Limb (tissue), 2 donors: ENCODE measurements at regions not wholly inside any gene's neighbourhood (a gene's known extent, or its start where the extent isn't known, plus 50 kb on each side); places are given as distances from the start of the nearest gene placed in this dataset.
"Not testable (repeated sequence)": the region's sequence is repeated elsewhere in the genome, so short reads cannot be mapped to it uniquely, and the experiment has no call there.

ENCODE experiments used
- DNase-seq, 2 donors: peaks; one replicate each; pipeline ENCODE4 v3.0.0-alpha.2; 2016; ENCODE audit errors: extremely low spot score in 2 of 2

DNA sequence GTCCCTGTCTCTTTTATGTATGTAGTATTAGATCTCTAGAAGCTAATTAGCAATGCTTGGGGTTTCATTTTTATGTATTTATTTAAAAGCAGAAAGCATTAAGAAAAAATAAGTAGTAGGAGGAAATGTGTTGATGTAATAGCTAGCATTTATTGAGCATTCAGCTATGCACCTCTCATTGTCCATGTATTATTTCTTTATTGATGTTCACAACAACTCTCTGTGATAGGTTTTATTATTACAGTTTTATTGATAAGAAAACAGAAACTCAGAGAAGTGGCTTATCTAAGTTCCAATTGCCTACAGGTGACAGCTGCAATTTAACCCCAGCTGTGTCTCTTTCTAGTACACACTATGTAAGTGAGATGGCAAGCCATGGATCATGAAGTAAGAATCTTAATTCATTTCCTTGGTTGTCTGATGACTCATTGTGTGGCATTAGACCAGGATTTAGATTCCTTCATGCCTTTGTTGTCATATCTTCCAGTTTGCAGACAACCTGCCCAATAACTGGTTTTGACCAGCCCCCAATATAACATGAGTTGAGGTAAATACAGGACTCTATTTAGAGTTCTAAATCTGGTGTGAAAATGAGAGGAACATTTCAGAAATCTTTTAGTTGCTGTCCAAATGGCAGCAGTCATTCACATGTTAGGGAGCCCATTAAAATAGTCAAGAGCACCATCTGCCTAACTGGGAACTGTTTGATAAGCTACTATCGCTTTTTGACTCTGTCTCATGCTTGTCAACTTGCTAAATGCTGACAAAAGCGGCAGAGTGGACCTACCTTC, 170.8 kb upstream of the PHACTR1 start:
- DNase-seq = no peak

DNA sequence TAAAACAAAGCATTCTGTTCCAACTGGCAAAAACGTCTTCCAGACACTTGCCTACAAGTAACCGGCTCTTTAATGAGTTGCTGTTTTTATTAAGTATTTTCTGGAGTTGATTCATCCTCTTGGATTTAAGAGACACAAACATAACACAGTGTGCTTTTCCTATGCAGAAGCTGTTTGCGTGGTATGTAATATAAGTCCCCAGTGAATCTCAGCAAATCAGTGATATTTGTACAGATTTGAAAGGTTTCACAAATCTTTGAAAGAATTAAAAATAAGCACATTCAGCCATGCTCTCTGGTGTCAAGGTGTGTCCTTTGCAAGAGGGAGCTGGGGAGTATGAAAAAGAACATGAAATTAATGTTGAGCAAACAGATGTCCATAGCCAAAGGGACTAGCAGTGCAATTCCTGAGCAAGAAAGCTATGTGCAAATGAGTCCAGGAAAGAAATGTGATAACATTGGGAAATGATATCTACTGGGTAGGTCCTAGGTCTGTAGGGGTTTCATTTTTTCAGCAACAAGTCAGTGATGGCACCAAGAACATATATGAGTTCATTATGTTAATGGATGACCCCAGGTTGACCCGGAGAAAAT, 170.1 kb upstream of the PHACTR1 start:
- no peak for DNase-seq

DNA sequence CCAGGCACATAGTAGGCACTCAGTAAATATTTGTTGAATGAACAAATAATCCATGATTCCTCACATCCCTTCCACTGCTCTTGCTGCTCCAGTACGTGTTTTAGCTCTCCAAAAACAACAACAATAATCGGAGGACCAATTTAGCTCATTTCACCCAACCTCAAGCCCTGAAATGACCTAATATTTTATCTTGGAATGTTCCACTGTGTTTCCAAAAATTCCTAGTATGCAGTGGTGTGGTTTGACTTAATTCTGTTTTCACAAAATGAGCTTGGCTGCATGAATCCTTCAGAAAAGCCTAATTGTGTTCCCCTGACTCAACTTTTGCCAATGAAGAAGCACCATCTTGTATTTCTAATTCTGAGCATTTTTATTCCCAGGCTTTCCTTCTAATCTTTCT, 168.0 kb upstream of the PHACTR1 start:
- no peak for DNase-seq

DNA sequence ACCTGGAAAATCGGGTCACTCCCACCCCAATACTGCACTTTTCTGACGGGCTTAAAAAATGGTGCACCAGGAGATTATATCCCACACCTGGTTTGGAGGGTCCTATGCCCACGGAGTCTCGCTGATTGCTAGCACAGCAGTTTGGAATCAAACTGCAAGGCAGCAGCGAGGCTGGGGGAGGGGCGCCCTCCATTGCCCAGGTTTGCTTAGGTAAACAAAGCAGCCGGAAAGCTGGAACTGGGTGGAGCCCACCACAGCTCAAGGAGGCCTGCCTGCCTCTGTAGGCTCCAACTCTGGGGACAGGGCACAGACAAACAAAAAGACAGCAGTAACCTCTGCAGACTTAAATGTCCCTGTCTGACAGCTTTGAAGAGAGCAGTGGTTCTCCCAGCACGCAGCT, 167.1 kb upstream of the PHACTR1 start:
- DNase-seq = not testable (repeated sequence)

DNA sequence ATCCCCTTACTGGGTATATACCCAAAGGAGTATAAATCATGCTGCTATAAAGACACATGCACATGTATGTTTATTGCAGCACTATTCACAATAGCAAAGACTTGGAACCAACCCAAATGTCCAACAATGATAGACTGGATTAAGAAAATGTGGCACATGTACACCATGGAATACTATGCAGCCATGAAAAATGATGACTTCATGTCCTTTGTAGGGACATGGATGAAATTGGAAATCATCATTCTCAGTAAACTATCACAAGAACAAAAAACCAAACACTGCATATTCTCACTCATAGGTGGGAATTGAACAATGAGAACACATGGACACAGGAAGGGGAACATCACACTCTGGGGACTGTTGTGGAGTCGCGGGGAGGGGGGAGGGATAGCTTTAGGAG, 161.7 kb upstream of the PHACTR1 start:
- not testable (repeated sequence) for DNase-seq

DNA sequence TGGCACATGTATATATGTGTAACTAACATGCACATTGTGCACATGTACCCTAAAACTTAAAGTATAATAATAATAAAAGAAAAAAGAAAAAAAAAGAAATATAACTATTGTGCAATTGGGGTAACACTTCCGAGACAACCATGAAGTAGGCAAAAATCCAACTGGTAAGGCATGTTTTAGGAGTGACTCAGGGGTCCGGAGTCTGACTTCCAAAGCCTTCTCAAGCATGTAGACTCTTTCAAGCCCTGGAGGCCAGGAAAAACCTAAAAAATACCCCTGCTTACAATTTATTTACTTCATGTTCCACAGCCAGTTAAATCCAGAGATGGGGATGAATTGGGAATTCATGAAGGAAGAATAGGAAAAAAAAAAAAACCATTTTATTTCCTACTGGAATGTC, 161.3 kb upstream of the PHACTR1 start:
- no peak for DNase-seq

DNA sequence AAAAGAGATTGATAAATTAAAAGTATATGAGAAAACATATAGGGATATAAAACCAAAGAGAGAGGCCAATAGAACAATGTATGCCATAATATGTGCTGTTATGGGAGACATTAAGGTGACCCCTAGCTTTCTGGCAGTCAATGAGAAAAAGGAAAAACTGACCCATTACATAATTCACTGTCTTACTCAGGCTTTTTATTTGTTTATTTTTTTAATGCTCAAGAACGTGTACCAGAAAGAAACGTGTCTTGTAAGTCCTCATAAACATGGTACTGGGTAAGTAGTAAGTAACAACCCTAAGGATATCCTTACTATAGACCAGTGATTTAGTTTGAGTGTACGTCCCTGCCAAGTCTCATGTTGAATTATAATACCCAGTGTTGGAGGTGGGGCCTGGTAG, 160.8 kb upstream of the PHACTR1 start:
- no peak for DNase-seq

DNA sequence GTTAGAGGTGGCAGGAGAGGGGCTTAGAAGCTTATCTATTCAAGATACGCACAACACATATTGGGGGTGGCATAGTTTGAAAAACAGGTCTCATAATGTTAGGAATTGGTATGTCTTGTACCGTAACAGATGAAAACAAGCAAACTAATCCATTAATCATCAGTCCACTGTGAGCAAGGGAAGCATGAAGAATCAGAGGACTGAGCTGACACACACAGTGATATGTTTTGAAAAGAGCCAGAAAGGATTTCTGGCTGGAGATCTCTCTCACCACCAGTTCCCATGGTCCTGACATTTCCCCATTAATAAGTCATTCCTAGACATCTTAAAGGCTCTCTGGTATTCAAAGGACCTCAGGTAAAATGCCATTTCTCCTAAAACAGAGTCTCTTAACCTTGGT, 158.8 kb upstream of the PHACTR1 start:
- DNase-seq = no peak

DNA sequence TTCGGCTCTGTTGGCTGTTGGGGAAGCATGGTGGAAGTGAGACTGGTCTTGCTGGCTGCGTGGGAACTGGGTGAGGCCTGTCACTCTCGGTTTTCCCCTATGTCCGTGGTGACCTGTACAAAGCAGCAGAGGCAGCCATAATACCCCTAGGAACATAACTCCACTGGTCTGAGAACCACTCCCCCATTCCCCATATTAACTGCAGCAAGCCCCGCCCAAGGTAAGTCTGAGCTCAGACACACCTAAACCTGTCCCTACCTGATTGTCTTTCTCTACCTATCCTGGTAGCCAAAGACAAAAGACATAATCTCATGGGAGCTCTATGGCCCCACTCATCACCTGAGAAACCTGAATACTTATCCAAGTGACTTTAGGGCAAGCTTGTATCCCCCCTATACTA, 156.3 kb upstream of the PHACTR1 start:
- DNase-seq = no peak

DNA sequence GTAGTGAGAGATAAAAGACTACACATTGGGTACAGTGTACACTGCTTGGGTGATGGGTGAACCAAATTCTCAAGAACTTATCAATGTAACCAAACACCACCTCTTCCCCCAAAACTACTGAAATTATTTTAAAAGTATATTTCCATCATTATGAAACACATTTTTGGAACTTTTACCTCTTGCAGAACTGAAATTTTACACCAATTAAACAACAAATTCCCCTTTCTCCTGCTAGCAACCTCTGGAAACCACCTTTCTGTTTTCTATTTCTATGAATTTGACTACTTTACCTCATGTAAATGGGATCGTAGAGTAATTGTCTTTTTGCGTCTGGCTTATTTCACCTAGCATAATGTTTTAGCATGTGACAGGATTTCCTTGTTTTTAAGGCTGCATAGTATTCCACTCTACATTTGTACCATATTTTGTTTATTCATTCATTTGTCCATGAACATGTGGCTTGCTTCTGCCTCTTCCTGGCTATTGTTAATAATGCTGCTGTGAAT, 149.9 kb upstream of the PHACTR1 start:
- no peak for DNase-seq

DNA sequence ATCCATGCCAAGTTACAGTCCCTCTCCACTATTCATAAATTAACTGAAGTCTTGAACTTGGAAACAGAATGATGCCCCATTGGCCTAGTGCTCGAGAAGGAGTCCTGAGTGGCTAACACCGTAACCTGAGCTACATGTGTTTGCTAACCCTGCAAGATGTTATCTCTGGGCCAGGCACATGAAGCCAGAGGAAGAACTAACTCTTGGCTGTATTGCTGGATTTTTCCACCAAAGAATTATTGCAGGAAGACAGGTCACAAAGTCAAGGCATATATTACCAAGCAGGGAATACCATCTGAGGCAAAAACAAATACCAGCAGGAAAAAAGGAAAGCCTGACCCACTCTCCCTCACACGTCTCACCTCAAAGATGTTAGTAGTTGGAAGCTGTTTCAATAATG, 148.9 kb upstream of the PHACTR1 start:
- no peak for DNase-seq

DNA sequence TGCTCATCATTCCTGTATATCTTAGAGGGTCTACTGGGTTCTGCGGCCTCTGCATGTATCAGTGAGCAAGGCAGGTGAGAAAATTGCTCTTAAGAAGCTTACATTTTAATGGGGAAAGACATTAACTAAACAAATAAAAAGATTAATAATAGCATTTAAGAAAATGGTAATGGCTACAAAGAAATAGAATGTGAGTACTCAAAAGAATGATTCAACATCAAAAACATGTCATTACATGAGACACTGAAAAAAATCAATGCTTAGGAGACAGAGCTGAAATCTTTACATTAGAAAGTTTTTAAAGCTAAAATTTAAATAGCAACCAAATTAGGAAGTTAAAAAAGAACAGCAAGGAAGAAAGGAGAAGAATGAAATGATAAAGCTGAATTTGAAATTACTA, 146.9 kb upstream of the PHACTR1 start:
- DNase-seq = no peak

DNA sequence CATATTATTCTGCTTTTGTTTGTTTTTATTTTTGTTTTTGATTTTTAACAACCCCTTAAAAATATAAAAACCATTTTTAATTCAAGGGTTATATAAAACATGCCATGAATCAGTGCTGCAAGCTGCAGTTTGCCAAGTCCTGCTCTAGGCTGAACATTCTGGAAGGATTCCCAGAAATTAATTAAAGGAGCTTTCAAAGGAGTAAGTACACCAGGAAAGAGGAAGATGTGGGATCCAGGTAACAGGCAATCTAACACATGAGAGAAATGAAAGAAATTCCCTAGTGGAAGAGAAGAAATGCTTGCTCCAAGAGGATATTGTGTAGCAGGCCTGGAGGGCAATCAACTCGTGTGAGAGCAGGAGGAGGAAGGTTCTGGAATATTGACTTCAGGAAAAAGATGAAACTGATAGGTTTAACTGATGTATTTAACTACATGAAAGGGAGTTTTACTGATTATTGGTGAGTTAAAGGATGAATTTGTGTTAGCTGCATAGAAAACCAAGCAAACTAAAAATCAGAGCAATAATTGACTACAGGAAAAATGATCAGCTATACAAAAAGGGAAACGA, 146.0 kb upstream of the PHACTR1 start:
- DNase-seq = no peak

DNA sequence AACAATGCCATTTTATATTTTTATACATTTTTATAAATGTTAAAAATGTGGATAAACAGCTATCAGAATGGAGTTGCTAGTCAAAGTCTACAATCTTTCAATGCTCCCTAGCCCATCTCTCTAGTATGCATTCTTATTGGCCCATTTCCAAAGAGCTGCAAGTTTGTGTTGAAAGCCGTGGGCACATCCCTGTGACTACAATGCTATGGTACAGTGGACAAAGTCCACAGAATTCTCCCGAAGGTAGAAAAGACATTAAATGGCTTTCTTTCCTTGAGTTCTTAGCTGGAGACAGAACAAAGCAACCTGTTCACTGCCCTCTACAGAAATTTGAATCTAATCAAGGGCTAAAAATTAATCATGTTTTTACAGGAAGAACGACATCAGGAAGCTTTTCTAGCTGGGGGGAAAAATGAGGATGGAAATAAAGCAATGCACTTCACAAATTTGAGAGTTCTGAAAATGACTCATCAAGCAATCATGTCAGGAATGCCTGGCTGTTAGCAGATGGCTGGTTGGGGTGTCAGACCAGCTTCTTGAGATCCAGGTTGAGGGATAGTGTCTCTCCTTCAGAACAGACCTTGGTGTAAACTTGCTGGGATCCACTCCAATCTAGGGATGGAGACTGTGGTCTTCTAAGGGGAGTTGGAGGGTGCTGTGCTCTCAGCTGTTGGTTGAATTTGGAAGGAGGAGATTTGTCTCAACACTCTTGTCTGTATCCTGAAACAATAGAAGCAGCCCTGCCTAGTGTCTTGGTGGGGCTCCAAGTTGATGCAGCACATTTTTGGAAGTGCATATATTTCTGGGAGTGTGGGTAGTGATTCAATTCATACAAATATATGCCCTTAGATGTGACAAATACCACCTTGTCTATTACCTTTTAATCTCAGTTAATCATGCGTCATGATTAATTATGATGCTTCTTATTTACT, 143.4 kb upstream of the PHACTR1 start:
- DNase-seq = no peak

DNA sequence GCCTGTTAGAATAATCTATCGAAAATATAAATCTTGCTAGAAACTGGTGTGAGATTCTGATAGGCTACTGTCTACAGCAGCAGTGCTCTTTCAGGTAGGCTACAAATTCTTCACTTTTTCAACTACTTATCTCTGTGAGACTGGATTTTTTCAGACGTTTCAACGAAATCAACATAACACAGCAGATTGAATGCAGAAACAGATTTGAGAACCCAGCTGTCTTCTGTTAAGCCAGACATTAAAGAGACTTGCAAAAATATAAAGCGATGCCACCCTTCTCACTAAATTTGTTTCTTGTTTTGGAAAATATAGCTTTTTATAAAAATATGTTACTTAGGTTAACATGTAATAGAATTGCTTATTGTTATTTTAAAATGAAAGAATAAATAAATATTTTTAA, 140.6 kb upstream of the PHACTR1 start:
- DNase-seq = no peak

DNA sequence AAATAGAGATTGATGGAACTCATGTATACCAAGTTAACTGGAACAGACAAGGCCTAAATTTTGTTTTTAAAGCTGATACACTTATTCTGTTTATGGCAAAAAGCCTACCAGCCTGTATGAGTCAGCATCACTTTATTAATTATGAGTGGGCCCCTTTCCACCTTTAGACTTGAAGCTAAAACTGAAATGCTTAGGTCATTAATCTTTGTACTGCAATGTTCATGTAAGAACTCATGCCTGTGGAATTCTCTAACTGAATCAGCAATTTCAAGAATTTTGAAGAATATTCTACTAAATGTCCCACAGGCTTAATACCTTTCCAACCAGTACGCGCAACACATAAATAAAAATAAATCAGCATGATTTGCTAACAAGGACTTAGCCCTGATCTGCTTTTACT, 140.2 kb upstream of the PHACTR1 start:
- no peak for DNase-seq

DNA sequence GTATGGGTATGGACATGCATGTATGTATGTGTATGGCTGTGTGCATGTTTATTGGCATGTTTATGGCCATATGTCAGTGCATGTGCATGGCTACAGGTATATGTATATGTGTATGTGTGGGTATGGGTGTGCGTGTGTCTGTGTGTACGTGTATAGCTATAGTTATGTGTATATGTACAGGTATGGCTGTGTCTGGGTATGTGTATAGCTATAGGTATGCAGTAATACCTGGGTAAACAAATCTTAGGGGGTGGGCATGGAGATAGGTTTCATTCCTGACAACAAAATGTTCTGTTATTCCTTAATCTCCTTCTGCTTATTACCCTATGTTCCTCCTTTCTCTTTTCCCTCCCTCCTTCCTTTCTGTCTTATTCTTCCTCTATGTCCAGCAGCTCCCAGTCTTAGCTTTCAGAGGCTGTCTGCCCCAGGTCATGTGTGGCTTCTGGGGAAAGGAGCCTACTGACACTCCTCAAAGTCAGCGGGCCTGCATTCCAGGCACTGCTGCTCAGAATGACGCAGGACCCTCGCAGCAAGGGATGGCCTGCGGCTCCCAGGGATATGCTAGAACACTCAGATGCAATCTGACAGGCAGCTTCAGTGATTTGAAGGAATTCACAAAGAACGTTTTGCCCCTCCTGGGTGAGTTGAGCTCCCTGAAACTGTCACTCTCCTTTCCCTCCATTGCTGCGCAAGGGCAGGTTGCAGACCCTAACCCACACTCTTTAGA, 139.3 kb upstream of the PHACTR1 start:
- DNase-seq = no peak

DNA sequence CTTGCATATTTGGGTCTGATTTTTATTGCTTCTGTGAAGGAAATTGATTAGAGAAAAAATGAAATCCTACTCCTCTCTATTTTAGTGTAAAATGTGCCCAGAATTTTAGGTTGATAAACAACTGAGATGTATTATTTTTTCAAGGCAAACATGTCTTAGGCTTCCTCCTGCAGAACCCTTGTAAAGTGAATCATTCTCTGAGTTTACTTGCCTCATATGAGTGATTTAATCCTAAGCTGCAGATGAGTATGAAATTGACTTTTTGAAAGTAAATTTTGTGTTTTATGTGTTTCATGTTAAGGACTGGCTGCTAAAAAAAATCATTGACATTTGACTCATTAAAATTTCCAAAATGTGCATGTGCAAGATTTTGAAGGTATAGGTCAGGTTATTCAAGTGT, 138.5 kb upstream of the PHACTR1 start:
- DNase-seq = no peak

DNA sequence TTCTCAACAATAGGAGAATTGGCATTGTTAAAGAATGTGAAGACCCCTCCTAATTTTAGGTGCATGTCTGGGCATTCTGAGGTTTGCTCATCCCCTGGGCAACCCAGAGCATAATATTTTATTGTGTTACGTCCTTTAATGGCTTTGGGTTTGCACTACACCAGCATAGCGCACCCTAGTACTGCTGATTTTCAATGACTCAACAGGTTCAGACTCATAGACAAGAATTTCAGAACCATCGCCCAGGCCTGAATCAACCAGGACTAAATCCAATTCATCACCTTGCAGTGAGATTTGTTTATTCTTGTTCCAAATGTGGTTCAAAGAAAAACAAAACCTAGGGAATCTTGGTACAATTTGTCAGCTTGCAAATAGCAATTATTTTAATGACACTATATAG, 137.8 kb upstream of the PHACTR1 start:
- no peak for DNase-seq

DNA sequence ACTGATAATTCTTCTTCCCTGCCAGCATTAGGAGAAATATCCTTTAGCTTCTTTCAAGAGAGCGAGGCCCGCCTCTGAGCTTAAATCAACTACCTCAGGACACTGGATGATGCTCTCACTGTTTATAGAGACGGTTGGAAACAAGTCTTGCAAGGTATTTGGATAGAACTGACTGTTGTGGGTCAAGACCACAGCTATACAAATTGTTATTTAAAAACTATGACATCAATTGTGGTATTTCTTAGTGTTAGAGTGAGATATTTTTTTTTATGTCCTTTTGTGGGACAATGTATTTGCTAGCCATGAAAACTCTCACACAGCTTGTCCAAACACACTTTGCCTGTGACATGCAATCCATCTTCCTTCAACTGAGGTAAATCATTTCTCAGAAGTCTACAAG, 136.3 kb upstream of the PHACTR1 start:
- DNase-seq = no peak

DNA sequence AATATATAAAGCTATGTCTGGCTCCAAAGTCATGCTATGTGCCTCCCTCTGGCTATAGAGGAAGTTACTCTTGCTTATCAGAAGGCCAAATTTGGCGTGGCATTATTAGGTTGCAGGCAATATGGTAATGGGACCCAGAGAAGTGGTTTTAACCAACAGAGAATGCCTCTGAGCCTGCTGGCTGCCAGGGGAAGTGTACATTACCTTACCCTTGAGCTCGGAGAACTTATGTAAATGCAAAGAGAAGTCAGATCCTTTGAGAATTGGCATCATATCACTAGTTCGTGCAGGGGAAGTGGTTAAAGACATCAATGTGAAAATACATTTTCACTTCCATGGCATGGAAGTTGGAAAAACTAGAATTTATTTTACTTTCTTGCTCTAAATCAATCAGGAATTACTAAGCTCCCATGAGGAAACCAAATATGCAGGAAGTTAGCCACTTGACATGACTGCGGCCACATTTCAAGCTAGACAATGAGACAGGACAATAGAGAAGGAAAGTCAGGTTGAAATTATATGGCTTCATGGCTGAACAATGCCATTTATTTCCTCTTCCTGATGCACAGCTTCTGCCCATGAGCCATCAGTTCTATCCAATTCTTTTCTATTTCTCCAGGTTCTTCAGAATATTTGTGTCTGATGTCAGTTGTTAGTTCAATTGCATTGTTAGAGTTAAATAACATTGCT, 134.0 kb upstream of the PHACTR1 start:
- no peak for DNase-seq
